Keratinocyte (primary cell): ENCODE measurements at regions not wholly inside any gene's neighbourhood (a gene's known extent, or its start where the extent isn't known, plus 50 kb on each side); places are given as distances from the start of the nearest gene placed in this dataset.

Experiments
- DNase-seq: peaks from one replicate; pipeline ENCODE4 v3.0.0-alpha.2; 2011; ENCODE audit warnings: low read depth, missing footprints, low spot score
- FAIRE-seq: peaks from 2 replicates; lab custom pipeline; 2011; peaks lifted over from hg19 to GRCh38; lab: Jason Lieb, UNC
- H2AFZ ChIP-seq: 2 replicates; pipeline ENCODE4 v1.6.0; 2012; ENCODE audit warnings: low read length, control low read depth, inconsistent platforms; ENCODE audit not compliant: control insufficient read depth
- H3K27ac ChIP-seq: 2 replicates; pipeline ENCODE4 v1.5.1; 2011; ENCODE audit warnings: low read length; ENCODE audit not compliant: control insufficient read depth, insufficient read depth
- H3K27me3 ChIP-seq: 3 replicates; pipeline ENCODE4 v1.6.0; 2011; ENCODE audit warnings: low read length; ENCODE audit not compliant: control insufficient read depth, insufficient read depth; ENCODE audit errors: extremely low read depth
- H3K36me3 ChIP-seq, 2 experiments: 2 replicates in 1 of 2; 3 replicates in 1 of 2; pipeline ENCODE4 v1.5.1; 2011; ENCODE audit warnings: low read length in 2 of 2, mild to moderate bottlenecking in 1 of 2; ENCODE audit not compliant: control insufficient read depth in 2 of 2, insufficient read depth in 2 of 2; ENCODE audit errors: extremely low read depth in 1 of 2
- H3K4me1 ChIP-seq: 3 replicates; pipeline ENCODE4 v1.5.1; 2011; ENCODE audit warnings: low read length; ENCODE audit not compliant: control insufficient read depth, insufficient read depth; ENCODE audit errors: extremely low read depth
- H3K4me2 ChIP-seq: 3 replicates; pipeline ENCODE4 v1.6.0; 2011; ENCODE audit warnings: low read depth, low read length; ENCODE audit not compliant: control insufficient read depth, insufficient read depth; ENCODE audit errors: extremely low read depth
- H3K4me3 ChIP-seq, 3 experiments: fragments of 200-600 bp in 1 of 3; sonication (generic) in 1 of 3; 2 replicates in 2 of 3; 3 replicates in 1 of 3; pipeline ENCODE4 v1.5.1; 2011 to 2016; ENCODE audit warnings: low read length in 3 of 3, mild to moderate bottlenecking in 3 of 3, control low read depth in 2 of 3, inconsistent platforms in 1 of 3, low read depth in 1 of 3, mixed read lengths in 1 of 3, mixed run types in 1 of 3, moderate library complexity in 1 of 3; ENCODE audit not compliant: control insufficient read depth in 2 of 3, insufficient read depth in 2 of 3; ENCODE audit errors: extremely low read depth in 1 of 3
- H3K79me2 ChIP-seq: 2 replicates; pipeline ENCODE4 v1.6.0; 2012; ENCODE audit warnings: low read length; ENCODE audit not compliant: control insufficient read depth, insufficient read depth
- H3K9ac ChIP-seq: 3 replicates; pipeline ENCODE4 v1.6.0; 2011; ENCODE audit warnings: low read length; ENCODE audit not compliant: control insufficient read depth, insufficient read depth; ENCODE audit errors: extremely low read depth
- H3K9me1 ChIP-seq: 3 replicates; pipeline ENCODE4 v1.6.0; 2011; ENCODE audit warnings: low read length; ENCODE audit not compliant: control insufficient read depth, insufficient read depth; ENCODE audit errors: extremely low read depth
- H3K9me3 ChIP-seq: 2 replicates; pipeline ENCODE4 v1.5.1; 2012; ENCODE audit warnings: low read depth, low read length; ENCODE audit not compliant: control insufficient read depth
- H4K20me1 ChIP-seq: 3 replicates; pipeline ENCODE4 v1.6.0; 2011; ENCODE audit warnings: low read length; ENCODE audit not compliant: control insufficient read depth, insufficient read depth; ENCODE audit errors: extremely low read depth
- EZH2 ChIP-seq: IDR thresholded peaks from one replicate; pipeline ENCODE4 v1.6.1; 2012; ENCODE audit warnings: inconsistent platforms, mild to moderate bottlenecking, low read length, moderate library complexity
- dilution Hi-C: fragments of 300-500 bp; cut with MboI; formaldehyde crosslinking; loops from one replicate; pipeline ENCODE4 v1.7.0; 2020; ENCODE audit warnings: low sequenced_read_pairs; ENCODE audit not compliant: extremely low pct_ligation_motif_present
- TF ChIP-seq, protein P1 (sequence below), 3 experiments: IDR thresholded peaks in 1 of 3; conservative IDR thresholded peaks in 1 of 3; optimal IDR thresholded peaks in 1 of 3; 2 replicates in 2 of 3; 3 replicates in 1 of 3; pipeline versions ENCODE3 to v1.5.1; 2011; ENCODE audit warnings: low read length in 3 of 3, mild to moderate bottlenecking in 3 of 3, moderate library complexity in 2 of 3, control low read depth in 1 of 3, inconsistent platforms in 1 of 3; ENCODE audit not compliant: insufficient read depth in 2 of 3; ENCODE audit errors: extremely low read depth in 1 of 3

- no peaks in the 10 kb centered on the region for H3K79me2 ChIP-seq
- DNase-seq: no peak
- no peak for TF ChIP-seq EZH2
- TF ChIP-seq, protein P1, sequence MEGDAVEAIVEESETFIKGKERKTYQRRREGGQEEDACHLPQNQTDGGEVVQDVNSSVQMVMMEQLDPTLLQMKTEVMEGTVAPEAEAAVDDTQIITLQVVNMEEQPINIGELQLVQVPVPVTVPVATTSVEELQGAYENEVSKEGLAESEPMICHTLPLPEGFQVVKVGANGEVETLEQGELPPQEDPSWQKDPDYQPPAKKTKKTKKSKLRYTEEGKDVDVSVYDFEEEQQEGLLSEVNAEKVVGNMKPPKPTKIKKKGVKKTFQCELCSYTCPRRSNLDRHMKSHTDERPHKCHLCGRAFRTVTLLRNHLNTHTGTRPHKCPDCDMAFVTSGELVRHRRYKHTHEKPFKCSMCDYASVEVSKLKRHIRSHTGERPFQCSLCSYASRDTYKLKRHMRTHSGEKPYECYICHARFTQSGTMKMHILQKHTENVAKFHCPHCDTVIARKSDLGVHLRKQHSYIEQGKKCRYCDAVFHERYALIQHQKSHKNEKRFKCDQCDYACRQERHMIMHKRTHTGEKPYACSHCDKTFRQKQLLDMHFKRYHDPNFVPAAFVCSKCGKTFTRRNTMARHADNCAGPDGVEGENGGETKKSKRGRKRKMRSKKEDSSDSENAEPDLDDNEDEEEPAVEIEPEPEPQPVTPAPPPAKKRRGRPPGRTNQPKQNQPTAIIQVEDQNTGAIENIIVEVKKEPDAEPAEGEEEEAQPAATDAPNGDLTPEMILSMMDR (optimal IDR thresholded peaks at IDR 0.05 in 1 of 3, IDR thresholded peaks at IDR 0.05 in 1 of 3, conservative IDR thresholded peaks at IDR 0.05 in 1 of 3; ENCODE audit: extremely low read depth in 1 of 3, insufficient read depth in 2 of 3, low read length in 3 of 3): no peak
- no peak overlapping the region for H3K4me3 ChIP-seq
- no peaks in the 10 kb centered on the region for H3K9me1 ChIP-seq
- H2AFZ ChIP-seq: no peak overlapping the region
- H4K20me1 ChIP-seq: no peaks in the 10 kb centered on the region
- no peaks in the 10 kb centered on the region for H3K9me3 ChIP-seq
- no peaks in the 10 kb centered on the region for H3K4me1 ChIP-seq
- dilution Hi-C loops: no loop called here
- no peaks in the 10 kb centered on the region for H3K27me3 ChIP-seq
- H3K4me2 ChIP-seq: no peak overlapping the region
- no peak for FAIRE-seq
- no peaks in the 10 kb centered on the region for H3K36me3 ChIP-seq
- H3K9ac ChIP-seq: no peak overlapping the region
- no peak overlapping the region for H3K27ac ChIP-seq
Measured at GRCh38 chr1:90537606-90538362, 179.3 kb downstream of the BARHL2 start.

GRCh38 chr1:90534663-90535295, 182.3 kb downstream of the BARHL2 start:
- Histone ChIP-seq H3K36me3 (no peaks in the 10 kb centered on the region), H3K9ac (no peak overlapping the region), H3K9me1 (no peaks in the 10 kb centered on the region), H3K4me3 (no peak overlapping the region), H3K4me2 (no peak overlapping the region), H3K79me2 (no peaks in the 10 kb centered on the region), H4K20me1 (no peaks in the 10 kb centered on the region), H3K9me3 (no peaks in the 10 kb centered on the region), H3K4me1 (no peaks in the 10 kb centered on the region), H3K27ac (no peak overlapping the region), H2AFZ (no peak overlapping the region), H3K27me3 (no peaks in the 10 kb centered on the region)
- FAIRE-seq (no peak), DNase-seq (no peak)
- dilution Hi-C loops: no loop called here
- TF ChIP-seq, protein P1 (optimal IDR thresholded peaks at IDR 0.05 in 1 of 3, IDR thresholded peaks at IDR 0.05 in 1 of 3, conservative IDR thresholded peaks at IDR 0.05 in 1 of 3; ENCODE audit: extremely low read depth in 1 of 3, insufficient read depth in 2 of 3, low read length in 3 of 3): no peak
- TF ChIP-seq EZH2: no peak
